IMR-90 (cell line): ENCODE measurements at regions not wholly inside any gene's neighbourhood (a gene's known extent, or its start where the extent isn't known, plus 50 kb on each side); places are given as distances from the start of the nearest gene placed in this dataset.

Experiments
- ATAC-seq: fragments of 200-7000 bp; cut with Tn5 transposase; 2 replicates; pipeline ENCODE4 v1.9.1; 2020; ENCODE audit warnings: low read depth, mild to moderate bottlenecking, moderate library complexity
- BruUV-seq: library from RNA; stranded (reverse); fragments of 400-500 nt; replicated peaks from 2 replicates; lab custom pipeline; 2021; lab: Mats Ljungman, UMichigan
- CTCF ChIA-PET: fragments of 300-600 bp; formaldehyde crosslinking; extraction: SDS; loops from one replicate; lab custom pipeline; 2021; ENCODE audit warnings: antibody characterized with exemption; lab: Yijun Ruan, JAX
- POLR2A ChIA-PET: fragments of 300-600 bp; sonication (Branson Sonifier 250); formaldehyde crosslinking; loops from one replicate; lab custom pipeline; 2022; ENCODE audit warnings: antibody characterized with exemption; ENCODE audit not compliant: unreplicated experiment; lab: Charles Lee
- DNase-seq: peaks from one replicate; pipeline ENCODE4 v3.0.0; 2013
- H2AFZ ChIP-seq: replicated peaks from 2 replicates; pipeline ENCODE3; 2013; ENCODE audit warnings: low read length, mild to moderate bottlenecking; ENCODE audit not compliant: poor library complexity
- H2AK5ac ChIP-seq: 2 replicates; pipeline ENCODE4 v1.6.1; 2013; ENCODE audit warnings: low read depth, low read length, inconsistent platforms
- H2AK9ac ChIP-seq: replicated peaks from 2 replicates; pipeline ENCODE3; 2013; ENCODE audit warnings: mild to moderate bottlenecking, low read depth, low read length, moderate library complexity; ENCODE audit not compliant: poor library complexity
- H2BK120ac ChIP-seq: 2 replicates; pipeline ENCODE4 v1.6.1; 2013; ENCODE audit warnings: low read depth, low read length, inconsistent platforms
- H2BK15ac ChIP-seq: 3 replicates; pipeline ENCODE4 v1.6.1; 2013; ENCODE audit warnings: low read depth, low read length, inconsistent platforms
- H2BK20ac ChIP-seq: 2 replicates; pipeline ENCODE4 v1.6.1; 2013; ENCODE audit warnings: low read depth, mild to moderate bottlenecking, inconsistent platforms, low read length, moderate library complexity
- H2BK5ac ChIP-seq: 2 replicates; pipeline ENCODE4 v1.6.1; 2013; ENCODE audit warnings: mild to moderate bottlenecking, low read depth, low read length, inconsistent platforms; ENCODE audit not compliant: poor library complexity, severe bottlenecking
- H3K14ac ChIP-seq: replicated peaks from 2 replicates; pipeline ENCODE4 v1.6.1; 2013; ENCODE audit warnings: low read depth, low read length, inconsistent platforms
- H3K18ac ChIP-seq: 2 replicates; pipeline ENCODE4 v1.6.1; 2013; ENCODE audit warnings: low read depth, low read length, control low read depth
- H3K23ac ChIP-seq: 2 replicates; pipeline ENCODE4 v1.6.1; 2013; ENCODE audit warnings: low read depth, low read length, inconsistent platforms
- H3K27ac ChIP-seq: 2 replicates; pipeline ENCODE4 v1.5.1; 2013; ENCODE audit warnings: mild to moderate bottlenecking, control low read depth, low read length; ENCODE audit not compliant: insufficient read depth
- H3K27me3 ChIP-seq: 2 replicates; pipeline ENCODE4 v1.6.1; 2013; ENCODE audit warnings: low read length; ENCODE audit not compliant: control insufficient read depth, insufficient read depth
- H3K36me3 ChIP-seq: 2 replicates; pipeline ENCODE4 v1.6.1; 2013; ENCODE audit warnings: low read length, mixed read lengths; ENCODE audit not compliant: control insufficient read depth, insufficient read depth
- H3K4ac ChIP-seq: 2 replicates; pipeline ENCODE4 v1.6.1; 2013; ENCODE audit warnings: low read depth, low read length, inconsistent platforms
- H3K4me1 ChIP-seq: 2 replicates; pipeline ENCODE4 v1.6.1; 2013; ENCODE audit warnings: low read length, mixed read lengths; ENCODE audit not compliant: control insufficient read depth, insufficient read depth
- H3K4me2 ChIP-seq: 2 replicates; pipeline ENCODE4 v1.6.1; 2013; ENCODE audit warnings: low read depth, mild to moderate bottlenecking, control low read depth, low read length, moderate library complexity
- H3K4me3 ChIP-seq: 2 replicates; pipeline ENCODE4 v1.5.1; 2013; ENCODE audit warnings: low read depth, mild to moderate bottlenecking, control low read depth, low read length, moderate library complexity; ENCODE audit not compliant: insufficient read depth
- H3K56ac ChIP-seq: 2 replicates; pipeline ENCODE4 v1.6.1; 2013; ENCODE audit warnings: low read length, inconsistent platforms; ENCODE audit not compliant: insufficient read depth; ENCODE audit errors: extremely low read depth
- H3K79me1 ChIP-seq, 2 experiments: 2 replicates each; pipeline ENCODE4 v1.6.1; 2013; ENCODE audit warnings: low read length in 2 of 2, inconsistent platforms in 1 of 2, low read depth in 1 of 2
- H3K9ac ChIP-seq: 2 replicates; pipeline ENCODE4 v1.6.1; 2013; ENCODE audit warnings: low read depth, low read length, control low read depth
- H3K9me1 ChIP-seq: 2 replicates; pipeline ENCODE4 v1.6.1; 2013; ENCODE audit warnings: low read length, inconsistent platforms; ENCODE audit not compliant: insufficient read depth
- H3K9me3 ChIP-seq: 2 replicates; pipeline ENCODE4 v1.6.1; 2013; ENCODE audit warnings: low read length; ENCODE audit not compliant: control insufficient read depth, insufficient read depth
- H4K20me1 ChIP-seq: 2 replicates; pipeline ENCODE4 v1.6.1; 2013; ENCODE audit warnings: low read length, inconsistent platforms; ENCODE audit not compliant: insufficient read depth
- H4K5ac ChIP-seq: 2 replicates; pipeline ENCODE4 v1.6.1; 2013; ENCODE audit warnings: mild to moderate bottlenecking, low read depth, low read length, control low read depth
- H4K8ac ChIP-seq, 2 experiments: 2 replicates each; pipeline ENCODE4 v1.6.1; 2013; ENCODE audit warnings: low read depth in 2 of 2, low read length in 2 of 2, control low read depth in 1 of 2, inconsistent platforms in 1 of 2
- H4K91ac ChIP-seq: 2 replicates; pipeline ENCODE4 v1.6.1; 2013; ENCODE audit warnings: low read depth, low read length, inconsistent platforms; ENCODE audit not compliant: insufficient read depth
- BHLHE40 ChIP-seq: fragments of 150-350 bp; IDR thresholded peaks from 2 replicates; pipeline ENCODE4 v1.6.1; 2016; ENCODE audit warnings: mild to moderate bottlenecking, low read depth, low read length
- CEBPB ChIP-seq: IDR thresholded peaks from 2 replicates; pipeline ENCODE4 v1.6.1; 2012; ENCODE audit warnings: low read depth, low read length, improper control_type of control experiment
- CHD1 ChIP-seq: IDR thresholded peaks from 2 replicates; pipeline ENCODE4 v1.6.1; 2012; ENCODE audit warnings: low read depth, low read length, improper control_type of control experiment
- MAFK ChIP-seq: IDR thresholded peaks from 2 replicates; pipeline ENCODE4 v1.6.1; 2012; ENCODE audit warnings: low read depth, low read length, improper control_type of control experiment
- MAZ ChIP-seq: IDR thresholded peaks from 2 replicates; pipeline ENCODE4 v1.6.1; 2012; ENCODE audit warnings: low read depth, mild to moderate bottlenecking, low read length, improper control_type of control experiment, moderate library complexity, borderline replicate concordance
- MXI1 ChIP-seq: IDR thresholded peaks from 2 replicates; pipeline ENCODE4 v1.6.1; 2012; ENCODE audit warnings: low read depth, mild to moderate bottlenecking, low read length, moderate library complexity, borderline replicate concordance
- NFE2L2 ChIP-seq: fragments of 150-350 bp; IDR thresholded peaks from 2 replicates; pipeline ENCODE4 v1.6.1; 2016; ENCODE audit warnings: low read depth, mild to moderate bottlenecking, low read length
- POLR2A ChIP-seq: IDR thresholded peaks from 2 replicates; pipeline ENCODE4 v1.6.1; 2012; ENCODE audit warnings: mild to moderate bottlenecking, low read depth, low read length
- SMC3 ChIP-seq: fragments of 150-350 bp; IDR thresholded peaks from 2 replicates; pipeline ENCODE4 v1.6.1; 2016; ENCODE audit warnings: low read depth, mild to moderate bottlenecking, antibody characterized with exemption, low read length, moderate library complexity
- WGBS, 2 experiments: methylation state at CpG; one replicate each; pipeline versions ENCODE4 v1.1.5 to v1.1.7; 2013; ENCODE audit warnings: missing lambda C conversion rate in 2 of 2; ENCODE audit not compliant: insufficient read length in 1 of 2; ENCODE audit errors: extremely low coverage in 2 of 2; 5-methylcytosine and 5-hydroxymethylcytosine counted together
- dilution Hi-C: fragments of 300-500 bp; cut with HindIII; formaldehyde crosslinking; loops from one replicate; pipeline ENCODE4 v1.14.3; 2018; ENCODE audit warnings: low sequenced_read_pairs; ENCODE audit not compliant: unreplicated experiment
- in situ Hi-C: fragments of 300-500 bp; cut with MboI; formaldehyde crosslinking; loops from 3 replicates; pipeline ENCODE4 v1.14.3; 2019; ENCODE audit warnings: low sequenced_read_pairs, inconsistent platforms, mixed read lengths
- intact Hi-C: fragments of 100-400 bp; cut with micrococcal nuclease; formaldehyde crosslinking; loops from 2 replicates; pipeline ENCODE4 v1.10.0; 2022
- TF ChIP-seq, protein P1 (sequence below): fragments of 150-350 bp; IDR thresholded peaks from 2 replicates; pipeline ENCODE4 v1.6.1; 2017; ENCODE audit warnings: mild to moderate bottlenecking, antibody characterized with exemption, low read length, low read depth

DNA sequence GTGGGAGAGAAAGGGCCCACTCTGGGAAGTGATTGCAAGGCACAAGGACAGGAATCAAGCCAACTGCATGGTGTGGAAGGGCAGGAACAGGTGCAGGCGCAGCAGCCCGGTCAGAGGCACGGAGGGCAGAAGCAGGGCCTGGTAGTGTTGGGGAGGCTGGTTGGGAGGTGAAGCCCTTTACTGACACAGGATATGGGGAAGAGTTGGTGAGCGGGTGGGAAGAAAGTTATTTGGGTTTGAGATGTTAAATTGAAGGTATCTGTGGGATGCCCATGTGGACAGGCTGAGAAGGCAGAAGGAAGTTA lies 83.6 kb upstream of the ABHD2 start:
- DNase-seq: no peak
- no peak overlapping the region for H3K56ac ChIP-seq
- BruUV-seq: no TSS peak
- no peaks in the 10 kb centered on the region for H3K9me3 ChIP-seq
- peaks cover 16% of the 10 kb centered on the region for H3K9me1 ChIP-seq
- H4K5ac ChIP-seq: no peak overlapping the region
- in situ Hi-C loops: loop anchor here (25.0 kb wide), 1 partner anchor 517 kb away; no protein-coding TSS in a partner anchor
- dilution Hi-C loops: loop anchor here (25.0 kb wide), 1 partner anchor 92 kb away; the partner anchor contains the start of gene MFGE8
- ATAC-seq: no peak
- H3K4me1 ChIP-seq: peaks cover 13% of the 10 kb centered on the region
- no peaks in the 10 kb centered on the region for H3K27me3 ChIP-seq
- H3K18ac ChIP-seq: no peak overlapping the region
- H2AK5ac ChIP-seq: peak overlapping the region; percentile 41; the same call in 1 of the 2 replicates
- intact Hi-C loops: loop anchor here (1.0 kb wide), 1 partner anchor 100 kb away; no protein-coding TSS in a partner anchor
- no peak overlapping the region for H2BK5ac ChIP-seq
- peak overlapping the region; percentile 65; the same call in 2 of the 3 replicates for H2BK15ac ChIP-seq
- POLR2A ChIA-PET: no interaction called here
- no peak overlapping the region for H3K14ac ChIP-seq
- CTCF ChIA-PET: interaction anchor here (0.6 to 4.3 kb wide), 3 partner anchors 13 to 348 kb away, joined by 3 to 37 read pairs (median 3); no protein-coding TSS in a partner anchor
- H3K4me3 ChIP-seq: no peak overlapping the region
- H3K79me1 ChIP-seq: 0 out of 4 replicates have a peak, but pooled peaks cover 0 to 3% of the 10 kb centered on the region in 2 experiments
- no peak overlapping the region for H3K23ac ChIP-seq
- peak overlapping the region; percentile 12; the same call in 1 of the 2 replicates for H3K4ac ChIP-seq
- TF ChIP-seq MXI1 (no peak), POLR2A (no peak), MAFK (no peak), SMC3 (no peak), CEBPB (no peak), CHD1 (no peak), BHLHE40 (no peak), MAZ (no peak), NFE2L2 (no peak)
- TF ChIP-seq, protein P1, sequence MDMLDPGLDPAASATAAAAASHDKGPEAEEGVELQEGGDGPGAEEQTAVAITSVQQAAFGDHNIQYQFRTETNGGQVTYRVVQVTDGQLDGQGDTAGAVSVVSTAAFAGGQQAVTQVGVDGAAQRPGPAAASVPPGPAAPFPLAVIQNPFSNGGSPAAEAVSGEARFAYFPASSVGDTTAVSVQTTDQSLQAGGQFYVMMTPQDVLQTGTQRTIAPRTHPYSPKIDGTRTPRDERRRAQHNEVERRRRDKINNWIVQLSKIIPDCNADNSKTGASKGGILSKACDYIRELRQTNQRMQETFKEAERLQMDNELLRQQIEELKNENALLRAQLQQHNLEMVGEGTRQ: no peak
- H4K91ac ChIP-seq: 0 out of 2 replicates have a peak overlapping the region, but pooled peaks have one; percentile 38
- H3K4me2 ChIP-seq: no peak overlapping the region
- no peak overlapping the region for H3K27ac ChIP-seq
- no peak overlapping the region for H2BK20ac ChIP-seq
- no peak overlapping the region for H2AK9ac ChIP-seq
- H2AFZ ChIP-seq: peak overlapping the region; percentile 5
- WGBS, 2 experiments: 88 to 100% methylated on average over 1 to 3 of the region's 4 CpGs
- no peak overlapping the region for H3K9ac ChIP-seq
- H4K8ac ChIP-seq: peak overlapping the region in 1 of 2 experiments; percentile 47; a peak in 1 of 4 replicates
- peaks cover 6% of the 10 kb centered on the region; the same call in 1 of the 2 replicates for H4K20me1 ChIP-seq
- H3K36me3 ChIP-seq: no peaks in the 10 kb centered on the region
- H2BK120ac ChIP-seq: peak overlapping the region; percentile 3; the same call in 1 of the 2 replicates
